HEK293 (cell line): ENCODE measurements at regions not wholly inside any gene's neighbourhood (a gene's known extent, or its start where the extent isn't known, plus 50 kb on each side); places are given as distances from the start of the nearest gene placed in this dataset.

Source experiments
- CTCF ChIP-seq: fragments of 450-650 bp; formaldehyde crosslinking; IDR thresholded peaks from 2 replicates; pipeline ENCODE4 v1.5.1; 2016; ENCODE audit warnings: missing biosample characterization, missing genetic modification characterization
- KLF7 ChIP-seq: fragments of 450-650 bp; formaldehyde crosslinking; IDR thresholded peaks from 2 replicates; pipeline ENCODE4 v1.5.1; 2016; ENCODE audit warnings: missing biosample characterization, missing genetic modification characterization, borderline replicate concordance
- TCF7L2 ChIP-seq: IDR thresholded peaks from 2 replicates; pipeline ENCODE4 v1.6.1; 2011; ENCODE audit warnings: low read depth, mild to moderate bottlenecking, inconsistent platforms, low read length, moderate library complexity, borderline replicate concordance
- WT1 ChIP-seq: fragments of 450-650 bp; formaldehyde crosslinking; IDR thresholded peaks from 2 replicates; pipeline ENCODE4 v1.5.1; 2016; ENCODE audit warnings: missing biosample characterization, missing genetic modification characterization
- ZNF121 ChIP-seq: fragments of 450-650 bp; formaldehyde crosslinking; IDR thresholded peaks from 2 replicates; pipeline ENCODE4 v1.5.1; 2016; ENCODE audit warnings: missing biosample characterization, missing genetic modification characterization
- ZNF174 ChIP-seq: fragments of 450-650 bp; formaldehyde crosslinking; IDR thresholded peaks from 2 replicates; pipeline ENCODE4 v1.5.0; 2017; ENCODE audit warnings: missing biosample characterization, mild to moderate bottlenecking, missing genetic modification characterization
- ZNF23 ChIP-seq: fragments of 450-650 bp; formaldehyde crosslinking; IDR thresholded peaks from 2 replicates; pipeline ENCODE4 v1.5.1; 2016; ENCODE audit warnings: missing biosample characterization, missing genetic modification characterization, borderline replicate concordance
- ZNF335 ChIP-seq: fragments of 450-650 bp; formaldehyde crosslinking; conservative IDR thresholded peaks from 2 replicates; pipeline ENCODE4 v1.5.1; 2016; ENCODE audit warnings: missing biosample characterization, missing genetic modification characterization
- ZNF610 ChIP-seq: fragments of 450-650 bp; formaldehyde crosslinking; IDR thresholded peaks from 2 replicates; pipeline ENCODE4 v1.5.1; 2016; ENCODE audit warnings: missing biosample characterization, missing genetic modification characterization, borderline replicate concordance
- ZNF629 ChIP-seq: fragments of 450-650 bp; formaldehyde crosslinking; IDR thresholded peaks from 2 replicates; pipeline ENCODE4 v1.5.1; 2017; ENCODE audit warnings: missing biosample characterization, missing genetic modification characterization
- ZNF658 ChIP-seq: fragments of 450-650 bp; formaldehyde crosslinking; IDR thresholded peaks from 2 replicates; pipeline ENCODE4; 2016; ENCODE audit warnings: missing biosample characterization, missing genetic modification characterization
- ZNF747 ChIP-seq: fragments of 450-650 bp; formaldehyde crosslinking; IDR thresholded peaks from 2 replicates; pipeline ENCODE4 v1.5.1; 2016; ENCODE audit warnings: missing biosample characterization, missing genetic modification characterization
- ZNF785 ChIP-seq: fragments of 450-650 bp; formaldehyde crosslinking; IDR thresholded peaks from 2 replicates; pipeline ENCODE4 v1.5.1; 2016; ENCODE audit warnings: missing biosample characterization, missing genetic modification characterization

GRCh38 chr6:140775061-140775460, 1357.7 kb upstream of the GJE1 start:
- no peak for TF ChIP-seq ZNF174 (tag by site-specific recombination)
- TF ChIP-seq CTCF, result no peak
- TF ChIP-seq ZNF629 (tag by site-specific recombination), result no peak
- TF ChIP-seq ZNF658 (tag by site-specific recombination), result no peak
- no peak for TF ChIP-seq ZNF610 (tag by site-specific recombination)
- TF ChIP-seq TCF7L2, result no peak
- no peak for TF ChIP-seq ZNF121 (tag by site-specific recombination)
- TF ChIP-seq ZNF335 (tag by site-specific recombination), result no peak
- no peak for TF ChIP-seq ZNF23 (tag by site-specific recombination)
- TF ChIP-seq ZNF785 (tag by site-specific recombination), result no peak
- no peak for TF ChIP-seq WT1
- no peak for TF ChIP-seq KLF7
- no peak for TF ChIP-seq ZNF747 (tag by site-specific recombination)
